Tongue (tissue), 1 donor: ENCODE measurements at regions not wholly inside any gene's neighbourhood (a gene's known extent, or its start where the extent isn't known, plus 50 kb on each side); places are given as distances from the start of the nearest gene placed in this dataset.
A peak's percentile ranks its signal among the peaks of the same experiment; 100 is the strongest.

Experiments used
- DNase-seq: peaks from one replicate; pipeline ENCODE4 v3.0.0-alpha.2; 2015

GRCh38 chr13:55497486-55497885 is 1643.2 kb upstream of the PRR20A start:
- DNase-seq: no peak

- DNase-seq: no peak
These were observed 1640.0 kb upstream of the PRR20A start for GRCh38 chr13:55500694-55501093.

GRCh38 chr13:55516610-55517009 is 1624.1 kb upstream of the PRR20A start:
- DNase-seq: no peak

GRCh38 chr13:55517312-55517711 is 1623.4 kb upstream of the PRR20A start:
- no peak for DNase-seq

GRCh38 chr13:55528434-55528833 is 1612.3 kb upstream of the PRR20A start:
- DNase-seq: no peak

- no peak for DNase-seq
These were observed 1606.4 kb upstream of the PRR20A start for GRCh38 chr13:55534306-55534705.

- no peak for DNase-seq
These were observed 1602.3 kb upstream of the PRR20A start for GRCh38 chr13:55538424-55538823.

GRCh38 chr13:55543053-55543452 is 1597.7 kb upstream of the PRR20A start:
- no peak for DNase-seq

- no peak for DNase-seq
These were observed 1590.1 kb upstream of the PRR20A start for GRCh38 chr13:55550624-55551023.

GRCh38 chr13:55553701-55554100 is 1587.0 kb upstream of the PRR20A start:
- DNase-seq: no peak

- no peak for DNase-seq
These were observed 1586.0 kb upstream of the PRR20A start for GRCh38 chr13:55554741-55555140.

- no peak for DNase-seq
These were observed 1580.4 kb upstream of the PRR20A start for GRCh38 chr13:55560331-55560730.

GRCh38 chr13:55563267-55563666 is 1577.5 kb upstream of the PRR20A start:
- DNase-seq: no peak

- no peak for DNase-seq
These were observed 1574.4 kb upstream of the PRR20A start for GRCh38 chr13:55566334-55566733.

GRCh38 chr13:55566779-55567178 is 1573.9 kb upstream of the PRR20A start:
- no peak for DNase-seq

GRCh38 chr13:55567721-55568625 is 1572.7 kb upstream of the PRR20A start:
- DNase-seq: no peak

- DNase-seq: no peak
These were observed 1571.6 kb upstream of the PRR20A start for GRCh38 chr13:55569082-55569481.

- no peak for DNase-seq
These were observed 1571.2 kb upstream of the PRR20A start for GRCh38 chr13:55569514-55569913.

- DNase-seq: no peak
These were observed 1570.3 kb upstream of the PRR20A start for GRCh38 chr13:55570371-55570770.

GRCh38 chr13:55571237-55571867 is 1569.4 kb upstream of the PRR20A start:
- no peak for DNase-seq

GRCh38 chr13:55572408-55572807 is 1568.3 kb upstream of the PRR20A start:
- DNase-seq: no peak

- no peak for DNase-seq
These were observed 1567.9 kb upstream of the PRR20A start for GRCh38 chr13:55572862-55573261.

- DNase-seq: no peak
These were observed 1567.2 kb upstream of the PRR20A start for GRCh38 chr13:55573565-55573964.

GRCh38 chr13:55576389-55576788 is 1564.3 kb upstream of the PRR20A start:
- DNase-seq: peak; percentile 0
